Neuronal stem cell (in vitro differentiated cells): ENCODE measurements at regions not wholly inside any gene's neighbourhood (a gene's known extent, or its start where the extent isn't known, plus 50 kb on each side); places are given as distances from the start of the nearest gene placed in this dataset.

Experiments
- DNase-seq: peaks from one replicate; pipeline ENCODE4 v3.0.0-alpha.2; 2013; ENCODE audit warnings: low spot score
- H2AFZ ChIP-seq: one replicate; pipeline ENCODE4 v1.6.1; 2013; ENCODE audit warnings: mild to moderate bottlenecking, low read length, inconsistent platforms
- H2AK5ac ChIP-seq: 2 replicates; pipeline ENCODE4 v1.6.1; 2013; ENCODE audit warnings: low read depth, mild to moderate bottlenecking, inconsistent platforms, low read length, moderate library complexity, mixed read lengths
- H2BK120ac ChIP-seq: 2 replicates; pipeline ENCODE4 v1.6.1; 2013; ENCODE audit warnings: low read depth, mild to moderate bottlenecking, inconsistent platforms, low read length, moderate library complexity, mixed read lengths
- H2BK12ac ChIP-seq: one replicate; pipeline ENCODE4 v1.6.1; 2013; ENCODE audit warnings: low read length, inconsistent platforms
- H2BK15ac ChIP-seq: 2 replicates; pipeline ENCODE4 v1.6.1; 2013; ENCODE audit warnings: mild to moderate bottlenecking, low read length, inconsistent platforms, mixed read lengths
- H2BK5ac ChIP-seq: one replicate; pipeline ENCODE4 v1.6.1; 2013; ENCODE audit warnings: inconsistent platforms, mild to moderate bottlenecking, low read length, moderate library complexity
- H3K14ac ChIP-seq: one replicate; pipeline ENCODE4 v1.6.1; 2013; ENCODE audit warnings: low read length, inconsistent platforms
- H3K18ac ChIP-seq: 2 replicates; pipeline ENCODE4 v1.6.1; 2013; ENCODE audit warnings: low read length, inconsistent platforms
- H3K23ac ChIP-seq: 2 replicates; pipeline ENCODE4 v1.6.1; 2013; ENCODE audit warnings: low read depth, mild to moderate bottlenecking, mixed read lengths, low read length, inconsistent platforms; ENCODE audit not compliant: poor library complexity
- H3K27ac ChIP-seq: replicated peaks from 3 replicates; pipeline ENCODE4 v1.5.1; 2013; ENCODE audit warnings: low read length, inconsistent platforms
- H3K27me3 ChIP-seq, 3 experiments: 2 replicates each; pipeline ENCODE4 v1.6.1; 2013; ENCODE audit warnings: low read length in 3 of 3, mild to moderate bottlenecking in 2 of 3, inconsistent platforms in 1 of 3, low read depth in 1 of 3, mixed read lengths in 1 of 3, moderate library complexity in 1 of 3; ENCODE audit not compliant: control insufficient read depth in 3 of 3, insufficient read depth in 3 of 3
- H3K36me3 ChIP-seq, 2 donors: replicated peaks in 1 of 2; 2 replicates each; pipeline ENCODE4 v1.6.1; 2013; ENCODE audit warnings: low read length in 2 of 2; ENCODE audit not compliant: control insufficient read depth in 2 of 2, insufficient read depth in 2 of 2
- H3K4ac ChIP-seq: 2 replicates; pipeline ENCODE4 v1.6.1; 2013; ENCODE audit warnings: inconsistent platforms, mild to moderate bottlenecking, low read length, moderate library complexity
- H3K4me1 ChIP-seq, 2 donors: 1 replicate in 1 of 2; 2 replicates in 1 of 2; pipeline ENCODE4 v1.6.1; 2013; ENCODE audit warnings: low read length in 2 of 2, low read depth in 1 of 2; ENCODE audit not compliant: control insufficient read depth in 2 of 2, insufficient read depth in 1 of 2
- H3K4me2 ChIP-seq: one replicate; pipeline ENCODE4 v1.6.1; 2013; ENCODE audit warnings: mild to moderate bottlenecking, low read length, inconsistent platforms; ENCODE audit not compliant: insufficient read depth, poor library complexity, severe bottlenecking
- H3K4me3 ChIP-seq, 2 donors: 2 replicates each; pipeline ENCODE4 v1.5.1; 2013; ENCODE audit warnings: low read length in 2 of 2, mild to moderate bottlenecking in 2 of 2, inconsistent platforms in 1 of 2, moderate library complexity in 1 of 2
- H3K79me1 ChIP-seq: one replicate; pipeline ENCODE4 v1.6.1; 2013; ENCODE audit warnings: low read depth, mild to moderate bottlenecking, inconsistent platforms, low read length, moderate library complexity
- H3K9ac ChIP-seq: one replicate; pipeline ENCODE4 v1.6.1; 2013; ENCODE audit warnings: mild to moderate bottlenecking, low read depth, low read length, inconsistent platforms; ENCODE audit not compliant: poor library complexity
- H3K9me3 ChIP-seq, 2 donors: replicated peaks in 1 of 2; 2 replicates each; pipeline versions ENCODE3 to v1.6.1; 2013; ENCODE audit warnings: low read length in 2 of 2, mild to moderate bottlenecking in 2 of 2, inconsistent platforms in 1 of 2, low read depth in 1 of 2, mixed read lengths in 1 of 2, moderate library complexity in 1 of 2; ENCODE audit not compliant: control insufficient read depth in 2 of 2, insufficient read depth in 1 of 2
- H4K8ac ChIP-seq: one replicate; pipeline ENCODE4 v1.6.1; 2013; ENCODE audit warnings: low read depth, mild to moderate bottlenecking, inconsistent platforms, low read length, moderate library complexity
- H4K91ac ChIP-seq: one replicate; pipeline ENCODE4 v1.6.1; 2013; ENCODE audit warnings: low read length, low read depth, mild to moderate bottlenecking, inconsistent platforms; ENCODE audit not compliant: poor library complexity
- WGBS, 2 donors: extraction: QIAGEN DNeasy Blood & Tissue Kit; methylation state at CpG; one replicate each; pipeline ENCODE4 v1.1.7; 2013; ENCODE audit warnings: missing lambda C conversion rate in 2 of 2, mixed read lengths in 1 of 2; ENCODE audit not compliant: insufficient read length in 2 of 2, insufficient replicate concordance in 1 of 2; ENCODE audit errors: extremely low coverage in 2 of 2; 5-methylcytosine and 5-hydroxymethylcytosine counted together

GRCh38 chr11:92870196-92870832 lies 99.1 kb upstream of the MTNR1B start:
- Histone ChIP-seq H2BK12ac (no peak overlapping the region), H2BK5ac (no peak overlapping the region), H3K4me2 (no peak overlapping the region), H3K23ac (no peak overlapping the region), H2BK15ac (no peak overlapping the region), H3K27ac (no peak overlapping the region), H3K4ac (no peak overlapping the region), H3K4me1 (peaks cover 0 to 5% of the 10 kb centered on the region in 2 donors), H3K36me3 (peaks cover 0 to 84% of the 10 kb centered on the region in 2 donors), H3K9ac (no peak overlapping the region), H3K9me3 (no peaks in the 10 kb centered on the region), H4K91ac (no peak overlapping the region), H3K27me3 (no peaks in the 10 kb centered on the region), H3K18ac (no peak overlapping the region), H2AFZ (no peak overlapping the region), H3K4me3 (no peak overlapping the region), H2BK120ac (no peak overlapping the region), H3K79me1 (no peaks in the 10 kb centered on the region), H4K8ac (no peak overlapping the region), H3K14ac (no peak overlapping the region), H2AK5ac (no peak overlapping the region)
- WGBS, 2 donors, result no CpG with 5 or more reads among the region's 4 CpGs
- DNase-seq, result no peak

DNA sequence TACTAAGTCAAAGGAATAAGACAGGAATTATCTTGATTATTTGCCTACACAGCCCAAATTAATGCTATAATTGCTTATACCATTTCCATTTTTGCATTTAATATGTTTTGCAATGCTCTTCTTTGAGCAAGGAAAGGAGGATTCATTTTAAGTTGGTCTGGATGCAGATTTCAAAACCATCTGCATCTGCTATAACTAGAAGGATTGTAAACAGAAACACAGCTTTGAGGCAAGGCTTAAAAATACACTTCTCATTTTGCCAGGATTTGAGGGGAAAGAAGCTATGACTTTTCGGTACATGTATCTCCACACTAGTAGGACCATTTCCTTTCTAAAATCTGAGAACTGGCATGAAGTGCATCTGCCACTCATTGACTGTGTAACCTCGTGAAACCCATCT lies 95.9 kb upstream of the MTNR1B start:
- peaks cover 0 to 69% of the 10 kb centered on the region in 2 donors for H3K36me3 ChIP-seq
- no peak overlapping the region for H3K23ac ChIP-seq

GRCh38 chr11:92875473-92875872 lies 94.0 kb upstream of the MTNR1B start:
- Histone ChIP-seq H2BK5ac (no peak overlapping the region), H3K36me3 (peaks cover 0 to 57% of the 10 kb centered on the region in 2 donors), H3K79me1 (no peaks in the 10 kb centered on the region), H4K8ac (no peak overlapping the region), H3K14ac (no peak overlapping the region), H3K4me2 (no peak overlapping the region), H3K27me3 (no peaks in the 10 kb centered on the region), H4K91ac (no peak overlapping the region), H3K4me1 (no peaks in the 10 kb centered on the region), H2BK15ac (no peak overlapping the region), H2AK5ac (no peak overlapping the region), H3K9ac (no peak overlapping the region), H3K27ac (no peak overlapping the region), H2AFZ (no peak overlapping the region), H2BK120ac (no peak overlapping the region), H3K9me3 (no peaks in the 10 kb centered on the region), H3K23ac (no peak overlapping the region), H3K4me3 (no peak overlapping the region), H3K18ac (no peak overlapping the region), H2BK12ac (no peak overlapping the region), H3K4ac (no peak overlapping the region)
- no peak for DNase-seq
- no CpG with 5 or more reads among the region's 4 CpGs for WGBS, 2 donors

More for the DNA sequence above, 95.9 kb upstream of the MTNR1B start:
- Histone ChIP-seq H2BK15ac (no peak overlapping the region), H3K4me1 (no peaks in the 10 kb centered on the region), H2BK5ac (no peak overlapping the region), H2AK5ac (no peak overlapping the region), H4K8ac (no peak overlapping the region), H3K4ac (no peak overlapping the region), H3K9ac (no peak overlapping the region), H3K27ac (no peak overlapping the region), H3K18ac (no peak overlapping the region), H3K79me1 (no peaks in the 10 kb centered on the region), H3K4me3 (no peak overlapping the region), H3K14ac (no peak overlapping the region), H3K4me2 (no peak overlapping the region), H3K27me3 (no peaks in the 10 kb centered on the region), H4K91ac (no peak overlapping the region), H3K9me3 (no peaks in the 10 kb centered on the region), H2AFZ (no peak overlapping the region), H2BK12ac (no peak overlapping the region), H2BK120ac (no peak overlapping the region)
- DNase-seq, result no peak
- WGBS, 2 donors, result no CpG with 5 or more reads among the region's 2 CpGs

DNA sequence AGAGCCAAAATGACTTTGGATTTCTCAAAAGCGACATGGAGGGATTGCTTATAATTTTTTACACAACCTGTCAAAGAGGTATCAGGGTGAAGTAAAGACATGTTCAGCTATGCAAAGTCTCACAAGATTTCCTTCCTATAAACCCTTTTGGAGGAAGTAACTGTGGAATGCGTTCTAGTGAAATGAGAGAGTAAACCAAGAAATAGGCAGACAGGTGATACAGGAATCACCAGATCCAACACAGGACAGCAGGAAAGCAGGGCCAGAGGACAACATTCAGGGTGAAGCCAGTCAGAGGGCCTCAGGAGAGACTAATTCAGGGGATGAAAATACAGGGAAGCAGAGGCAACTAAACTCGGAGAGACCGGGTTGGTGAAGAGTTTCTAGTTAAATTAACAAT lies 90.4 kb upstream of the MTNR1B start:
- no CpG with 5 or more reads among the region's 4 CpGs for whole genome bisulfite sequencing, 2 donors
- H3K4ac ChIP-seq, result no peak overlapping the region

More for the DNA sequence above, 90.4 kb upstream of the MTNR1B start:
- no peak overlapping the region for H3K23ac ChIP-seq
- H4K91ac ChIP-seq, result no peak overlapping the region
- no peak overlapping the region for H2BK15ac ChIP-seq
- H3K14ac ChIP-seq, result no peak overlapping the region
- H3K27ac ChIP-seq, result no peak overlapping the region
- DNase-seq, result no peak
- H2AFZ ChIP-seq, result no peak overlapping the region
- H4K8ac ChIP-seq, result no peak overlapping the region
- no peaks in the 10 kb centered on the region for H3K79me1 ChIP-seq
- H3K9me3 ChIP-seq, result peaks cover 3 to 10% of the 10 kb centered on the region in 2 donors
- H3K27me3 ChIP-seq, result no peaks in the 10 kb centered on the region
- H2AK5ac ChIP-seq, result no peak overlapping the region
- no peak overlapping the region for H3K9ac ChIP-seq
- no peak overlapping the region for H3K4me3 ChIP-seq
- no peak overlapping the region for H2BK5ac ChIP-seq
- no peaks in the 10 kb centered on the region for H3K4me1 ChIP-seq
- no peak overlapping the region for H2BK12ac ChIP-seq
- no peak overlapping the region for H3K18ac ChIP-seq
- H3K36me3 ChIP-seq, result peaks cover 10 to 62% of the 10 kb centered on the region in 2 donors
- no peak overlapping the region for H3K4me2 ChIP-seq
- no peak overlapping the region for H2BK120ac ChIP-seq
